ENCODE measurements at regions not wholly inside any gene's neighbourhood (a gene's known extent, or its start where the extent isn't known, plus 50 kb on each side); places are given as distances from the start of the nearest gene placed in this dataset.

- H3K4me3 ChIP-seq: no peak overlapping the region
- intact Hi-C loops (cut with DNase I): no loop called here
- H3K4me1 ChIP-seq: peaks cover 0 to 44% (median 21%) of the 10 kb centered on the region in 9 donors
- H3K27ac ChIP-seq: peak overlapping the region in 1 of 10 donors; percentile 21
- peaks cover 0 to 7% (median 0%) of the 10 kb centered on the region in 11 donors for H3K9me3 ChIP-seq
- ATAC-seq (no peak), DNase-seq (no peak)
- TF ChIP-seq CTCF (IDR thresholded peaks at IDR 0.05): no peak
- no peaks in the 10 kb centered on the region for H3K36me3 ChIP-seq
- no peaks in the 10 kb centered on the region for H3K27me3 ChIP-seq
- WGBS, 2 donors: 95 to 97% methylated on average over 5 of the region's 5 CpGs
These were observed 68.6 kb upstream of the RALGAPA2 start for GRCh38 chr20:20781029-20781428.

- DNase-seq (peak; percentile 29 to 77), ATAC-seq (peak; percentile 52 to 97 (median 74))
- no peaks in the 10 kb centered on the region for H3K27me3 ChIP-seq
- no peak overlapping the region for H3K4me3 ChIP-seq
- 59 to 79% methylated on average over 7 of the region's 7 CpGs for WGBS, 2 donors
- intact Hi-C loops (cut with DNase I): no loop called here
- TF ChIP-seq CTCF (IDR thresholded peaks at IDR 0.05): no peak
- peak overlapping the region in 2 of 10 donors; percentile 11 to 21 for H3K27ac ChIP-seq
- peaks cover 0 to 37% (median 21%) of the 10 kb centered on the region in 9 donors for H3K4me1 ChIP-seq
- H3K9me3 ChIP-seq: peaks cover 0 to 8% (median 0%) of the 10 kb centered on the region in 11 donors
- H3K36me3 ChIP-seq: no peaks in the 10 kb centered on the region
These were observed 67.8 kb upstream of the RALGAPA2 start for GRCh38 chr20:20780127-20780824.

GRCh38 chr20:20778676-20779075 lies 66.2 kb upstream of the RALGAPA2 start:
- ATAC-seq: no peak
- H3K4me1 ChIP-seq: peaks cover 0 to 37% (median 21%) of the 10 kb centered on the region in 9 donors
- no peak for TF ChIP-seq CTCF (IDR thresholded peaks at IDR 0.05)
- H3K36me3 ChIP-seq: no peaks in the 10 kb centered on the region
- no peak overlapping the region for H3K27ac ChIP-seq
- 77 to 85% methylated on average over 2 of the region's 2 CpGs for WGBS, 2 donors
- intact Hi-C loops (cut with DNase I): no loop called here
- H3K27me3 ChIP-seq: no peaks in the 10 kb centered on the region
- no peak overlapping the region for H3K4me3 ChIP-seq
- no peak for DNase-seq
- H3K9me3 ChIP-seq: peaks cover 0 to 8% (median 0%) of the 10 kb centered on the region in 11 donors

- intact Hi-C loops (cut with DNase I): no loop called here
- no peak for ATAC-seq
These were observed 60.1 kb upstream of the RALGAPA2 start for GRCh38 chr20:20772497-20773085.

More at GRCh38 chr20:20772497-20773085, 60.1 kb upstream of the RALGAPA2 start:
- Histone ChIP-seq H3K4me3 (no peak overlapping the region), H3K9me3 (peaks cover 0 to 21% (median 0%) of the 10 kb centered on the region in 11 donors), H3K4me1 (no peaks in the 10 kb centered on the region), H3K27me3 (no peaks in the 10 kb centered on the region), H3K27ac (no peak overlapping the region), H3K36me3 (no peaks in the 10 kb centered on the region)
- no peak for DNase-seq
- 82 to 87% methylated on average over 3 of the region's 3 CpGs for WGBS, 2 donors
- TF ChIP-seq CTCF (IDR thresholded peaks at IDR 0.05): no peak
